ENCODE measurements at regions not wholly inside any gene's neighbourhood (a gene's known extent, or its start where the extent isn't known, plus 50 kb on each side); places are given as distances from the start of the nearest gene placed in this dataset.

GRCh38 chr1:86648255-86648654, 56.1 kb upstream of the SH3GLB1 start:
- Histone ChIP-seq H3K27ac (ENCODE audit: insufficient read depth, low read length, poor library complexity, severe bottlenecking) (no peak overlapping the region), H3K4me1 (ENCODE audit: control insufficient read depth, insufficient read depth, low read length, poor library complexity, severe bottlenecking) (no peaks in the 10 kb centered on the region), H3K36me3 (ENCODE audit: control insufficient read depth, insufficient read depth, low read length) (no peaks in the 10 kb centered on the region), H3K9me3 (ENCODE audit: control insufficient read depth in 2 of 2, low read length in 2 of 2) (no peaks in the 10 kb centered on the region), H3K4me3 (ENCODE audit: low read depth, low read length) (no peak overlapping the region), H3K27me3 (ENCODE audit: control insufficient read depth, insufficient read depth, low read length) (no peaks in the 10 kb centered on the region)
- H3K27ac Mint-ChIP-seq = no peak overlapping the region
- no peak overlapping the region for H3K4me3 Mint-ChIP-seq
- DNase-seq (no peak), ATAC-seq (ENCODE audit: low read depth in 2 of 2) (no peak)
- peaks cover 8% of the 10 kb centered on the region for H3K27me3 Mint-ChIP-seq
- no peaks in the 10 kb centered on the region for H3K36me3 Mint-ChIP-seq
- peaks cover 0 to 2% (median 0%) of the 10 kb centered on the region in 7 donors for H3K9me3 Mint-ChIP-seq
- H3K4me1 Mint-ChIP-seq = no peaks in the 10 kb centered on the region

- DNase-seq = no peak
- Histone ChIP-seq H3K4me1 (ENCODE audit: control insufficient read depth, insufficient read depth, low read length, poor library complexity, severe bottlenecking) (no peaks in the 10 kb centered on the region), H3K9me3 (ENCODE audit: control insufficient read depth in 2 of 2, low read length in 2 of 2) (no peaks in the 10 kb centered on the region), H3K27me3 (ENCODE audit: control insufficient read depth, insufficient read depth, low read length) (no peaks in the 10 kb centered on the region), H3K36me3 (ENCODE audit: control insufficient read depth, insufficient read depth, low read length) (no peaks in the 10 kb centered on the region), H3K4me3 (ENCODE audit: low read depth, low read length) (no peak overlapping the region), H3K27ac (ENCODE audit: insufficient read depth, low read length, poor library complexity, severe bottlenecking) (no peak overlapping the region)
- ATAC-seq (ENCODE audit: low read depth in 2 of 2) = no peak
- no peaks in the 10 kb centered on the region for H3K36me3 Mint-ChIP-seq
- H3K27ac Mint-ChIP-seq = peak overlapping the region in 1 of 3 donors; percentile 56
- no peak overlapping the region for H3K4me3 Mint-ChIP-seq
- H3K27me3 Mint-ChIP-seq = peaks cover 4% of the 10 kb centered on the region
- peaks cover 0 to 3% (median 0%) of the 10 kb centered on the region in 7 donors for H3K9me3 Mint-ChIP-seq
- no peaks in the 10 kb centered on the region for H3K4me1 Mint-ChIP-seq
These were observed 54.8 kb upstream of the SH3GLB1 start for GRCh38 chr1:86649618-86650017.

GRCh38 chr1:86650065-86650464, 54.3 kb upstream of the SH3GLB1 start:
- DNase-seq = no peak
- Histone ChIP-seq H3K27ac (ENCODE audit: insufficient read depth, low read length, poor library complexity, severe bottlenecking) (no peak overlapping the region), H3K27me3 (ENCODE audit: control insufficient read depth, insufficient read depth, low read length) (no peaks in the 10 kb centered on the region), H3K4me1 (ENCODE audit: control insufficient read depth, insufficient read depth, low read length, poor library complexity, severe bottlenecking) (no peaks in the 10 kb centered on the region), H3K4me3 (ENCODE audit: low read depth, low read length) (no peak overlapping the region), H3K36me3 (ENCODE audit: control insufficient read depth, insufficient read depth, low read length) (no peaks in the 10 kb centered on the region), H3K9me3 (ENCODE audit: control insufficient read depth in 2 of 2, low read length in 2 of 2) (no peaks in the 10 kb centered on the region)
- H3K36me3 Mint-ChIP-seq = no peaks in the 10 kb centered on the region
- no peaks in the 10 kb centered on the region for H3K4me1 Mint-ChIP-seq
- H3K4me3 Mint-ChIP-seq = no peak overlapping the region
- H3K27ac Mint-ChIP-seq = no peak overlapping the region
- peaks cover 0 to 3% (median 0%) of the 10 kb centered on the region in 7 donors for H3K9me3 Mint-ChIP-seq
- H3K27me3 Mint-ChIP-seq = peaks cover 4% of the 10 kb centered on the region
- no peak for ATAC-seq (ENCODE audit: low read depth in 2 of 2)
